ENCODE measurements at regions not wholly inside any gene's neighbourhood (a gene's known extent, or its start where the extent isn't known, plus 50 kb on each side); places are given as distances from the start of the nearest gene placed in this dataset.
A peak's percentile ranks its signal among the peaks of the same experiment; 100 is the strongest.
"Not testable (repeated sequence)": the region's sequence is repeated elsewhere in the genome, so short reads cannot be mapped to it uniquely, and the experiment has no call there.

GRCh38 chr1:10943041-10943440 is 69.4 kb upstream of the TARDBP start:
- DNase-seq: no peak

- peak; percentile 66 for DNase-seq
Measured at GRCh38 chr1:10943991-10944730, 68.3 kb upstream of the TARDBP start.

- no peak for DNase-seq
Measured at GRCh38 chr1:10945991-10946509, 66.4 kb upstream of the TARDBP start.

- DNase-seq: no peak
Measured at GRCh38 chr1:10947181-10947580, 65.3 kb upstream of the TARDBP start.

GRCh38 chr1:10947691-10948462 is 64.6 kb upstream of the TARDBP start:
- no peak for DNase-seq

- no peak for DNase-seq
Measured at GRCh38 chr1:10948463-10948775, 64.0 kb upstream of the TARDBP start.

- no peak for DNase-seq
Measured at GRCh38 chr1:10950316-10951172, 61.9 kb upstream of the TARDBP start.

GRCh38 chr1:10951298-10951697 is 61.2 kb upstream of the TARDBP start:
- DNase-seq: not testable (repeated sequence)

GRCh38 chr1:10951961-10952360 is 60.5 kb upstream of the TARDBP start:
- no peak for DNase-seq

GRCh38 chr1:10953505-10954193 is 58.8 kb upstream of the TARDBP start:
- DNase-seq: no peak

- DNase-seq: no peak
Measured at GRCh38 chr1:10957133-10957532, 55.3 kb upstream of the TARDBP start.

- peak; percentile 98 for DNase-seq
Measured at GRCh38 chr1:10958614-10959013, 53.8 kb upstream of the TARDBP start.

GRCh38 chr1:10960411-10961299 is 51.8 kb upstream of the TARDBP start:
- peak; percentile 73 for DNase-seq

- DNase-seq: no peak
Measured at GRCh38 chr1:10961300-10961833, 51.1 kb upstream of the TARDBP start.

- peak; percentile 93 for DNase-seq
Measured at GRCh38 chr1:10962483-10962882, 50.0 kb upstream of the TARDBP start.

Measured in NCI-H146 (cell line).